Fibroblast of pulmonary artery (primary cell): ENCODE measurements at regions not wholly inside any gene's neighbourhood (a gene's known extent, or its start where the extent isn't known, plus 50 kb on each side); places are given as distances from the start of the nearest gene placed in this dataset.
"Not testable (repeated sequence)": the region's sequence is repeated elsewhere in the genome, so short reads cannot be mapped to it uniquely, and the experiment has no call there.

Experiments
- DNase-seq: peaks from one replicate; pipeline ENCODE4 v3.0.0-alpha.2; 2010; ENCODE audit warnings: low read depth
- H3K4me3 ChIP-seq: replicated peaks from 2 replicates; pipeline ENCODE4 v1.5.1; 2011; ENCODE audit warnings: low read depth, mild to moderate bottlenecking, control low read depth, low read length, moderate library complexity
- CTCF ChIP-seq: IDR thresholded peaks from 2 replicates; pipeline ENCODE4 v1.5.1; 2011; ENCODE audit warnings: mild to moderate bottlenecking, control low read depth, low read length, inconsistent platforms; ENCODE audit errors: missing control alignments

GRCh38 chr10:11691319-11691755 is 50.8 kb upstream of the ECHDC3 start:
- no peak for TF ChIP-seq CTCF
- no peak overlapping the region for H3K4me3 ChIP-seq
- no peak for DNase-seq

- no peak overlapping the region for H3K4me3 ChIP-seq
- DNase-seq = no peak
- no peak for TF ChIP-seq CTCF
These were observed 52.0 kb upstream of the ECHDC3 start for GRCh38 chr10:11689945-11690736.

GRCh38 chr10:11688448-11688795 is 53.8 kb upstream of the ECHDC3 start:
- not testable (repeated sequence) for DNase-seq, H3K4me3 ChIP-seq

GRCh38 chr10:11687779-11688447 is 54.3 kb upstream of the ECHDC3 start:
- TF ChIP-seq CTCF = no peak
- DNase-seq = no peak

GRCh38 chr10:11687357-11687771 is 54.8 kb upstream of the ECHDC3 start:
- TF ChIP-seq CTCF = no peak
- H3K4me3 ChIP-seq = no peak overlapping the region
- no peak for DNase-seq

More at GRCh38 chr10:11687779-11688447, 54.3 kb upstream of the ECHDC3 start:
- H3K4me3 ChIP-seq = no peak overlapping the region

- no peak for TF ChIP-seq CTCF
- H3K4me3 ChIP-seq = no peak overlapping the region
- peak; percentile 56 for DNase-seq
These were observed 56.4 kb upstream of the ECHDC3 start for GRCh38 chr10:11685787-11686218.

- no peak for TF ChIP-seq CTCF
- H3K4me3 ChIP-seq = peak overlapping the region; percentile 36
- peak; percentile 89 for DNase-seq
These were observed 57.2 kb upstream of the ECHDC3 start for GRCh38 chr10:11684717-11685645.

GRCh38 chr10:11684341-11684716 is 57.9 kb upstream of the ECHDC3 start:
- H3K4me3 ChIP-seq, DNase-seq: not testable (repeated sequence)
